ENCODE measurements at regions not wholly inside any gene's neighbourhood (a gene's known extent, or its start where the extent isn't known, plus 50 kb on each side); places are given as distances from the start of the nearest gene placed in this dataset.
A peak's percentile ranks its signal among the peaks of the same experiment; 100 is the strongest.

DNA sequence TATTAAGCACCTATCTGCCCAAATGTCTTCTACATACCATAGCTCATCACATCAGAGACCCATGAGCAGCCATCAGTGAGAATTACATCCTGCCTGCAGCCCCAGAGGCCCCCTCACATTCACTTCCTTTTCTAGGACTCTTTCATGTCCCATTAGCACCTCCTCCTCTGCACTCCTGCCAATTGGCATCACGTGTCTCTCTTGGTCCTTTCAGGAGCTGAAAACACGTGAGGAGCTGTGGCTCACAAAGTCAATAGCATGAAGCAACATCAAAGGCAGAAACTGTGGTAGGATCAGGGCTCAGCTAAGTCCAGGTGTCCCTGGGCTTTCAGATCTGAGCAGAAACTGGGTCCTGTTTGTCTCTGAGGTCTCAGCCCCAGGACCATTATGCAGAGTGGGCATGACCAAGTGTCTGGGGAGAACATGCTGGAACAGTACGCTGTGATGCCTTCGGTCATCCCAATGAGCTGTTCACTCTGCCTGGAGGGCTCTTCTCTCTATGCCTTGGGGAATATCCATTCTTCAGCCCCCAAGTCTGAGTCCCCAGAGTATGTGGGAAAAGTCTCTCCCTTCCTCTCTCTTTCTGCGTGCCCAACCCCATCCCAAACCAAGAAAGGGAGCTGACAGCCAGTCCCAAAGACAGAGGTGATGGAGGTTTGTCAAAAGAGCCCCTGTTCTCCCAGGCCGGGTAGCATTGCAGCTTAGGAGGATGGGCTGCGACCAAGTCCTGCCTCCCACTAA is 457.0 kb upstream of the CDH5 start:
- DNase-seq (ENCODE audit: low read depth): peak; percentile 21
- TF ChIP-seq CTCF (IDR thresholded peaks at IDR 0.05; ENCODE audit: low read length, missing control alignments): no peak
- no peak overlapping the region for H3K4me3 ChIP-seq (replicated peaks; ENCODE audit: low read depth, low read length)

GRCh38 chr16:65908568-65908967 is 457.9 kb upstream of the CDH5 start:
- DNase-seq (ENCODE audit: low read depth): no peak
- no peak for TF ChIP-seq CTCF (IDR thresholded peaks at IDR 0.05; ENCODE audit: low read length, missing control alignments)
- H3K4me3 ChIP-seq (replicated peaks; ENCODE audit: low read depth, low read length): no peak overlapping the region

DNA sequence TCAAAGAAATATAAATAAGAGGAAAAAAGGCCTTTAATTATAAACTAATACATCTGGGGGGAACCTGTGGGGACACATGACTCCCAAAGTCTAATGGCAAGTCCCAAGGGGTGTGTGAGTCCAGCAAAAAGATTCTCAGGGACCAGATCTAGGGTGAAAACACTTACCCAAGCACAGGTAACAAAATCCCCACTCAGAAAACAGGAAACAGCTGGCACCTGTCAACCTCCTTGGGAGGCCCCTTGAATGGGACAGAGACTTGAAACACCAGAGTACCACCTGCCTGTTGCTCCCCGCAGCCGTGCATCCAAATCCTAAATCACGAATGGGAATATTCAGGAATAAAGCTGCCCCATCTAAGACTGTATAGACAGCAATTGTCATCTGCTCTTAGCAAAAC is 461.2 kb upstream of the CDH5 start:
- no peak for DNase-seq (ENCODE audit: low read depth)
- no peak overlapping the region for H3K4me3 ChIP-seq (replicated peaks; ENCODE audit: low read depth, low read length)
- no peak for TF ChIP-seq CTCF (IDR thresholded peaks at IDR 0.05; ENCODE audit: low read length, missing control alignments)

GRCh38 chr16:65896448-65897153 is 469.9 kb upstream of the CDH5 start:
- TF ChIP-seq CTCF (IDR thresholded peaks at IDR 0.05; ENCODE audit: low read length, missing control alignments): no peak
- no peak overlapping the region for H3K4me3 ChIP-seq (replicated peaks; ENCODE audit: low read depth, low read length)
- no peak for DNase-seq (ENCODE audit: low read depth)

DNA sequence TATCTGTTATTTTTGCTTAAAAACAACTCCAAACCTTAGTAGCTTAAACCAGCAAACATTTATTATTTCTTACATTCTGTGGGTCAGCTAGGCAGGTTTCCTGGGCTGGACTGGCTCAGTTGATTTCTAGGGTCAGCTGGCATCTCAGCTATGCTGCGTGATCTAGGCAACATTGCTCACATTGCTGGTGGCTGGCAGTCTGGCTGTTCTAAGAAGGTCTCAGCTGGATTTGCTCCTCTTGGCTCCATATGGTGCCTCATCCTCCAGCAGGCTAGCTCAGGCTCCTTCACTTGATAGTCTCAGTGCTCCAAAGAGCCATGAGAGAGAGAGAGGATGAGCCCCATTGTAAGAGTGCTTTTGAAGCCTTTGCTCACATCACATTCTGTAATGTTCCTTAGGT is 470.6 kb upstream of the CDH5 start:
- DNase-seq (ENCODE audit: low read depth): no peak
- no peak overlapping the region for H3K4me3 ChIP-seq (replicated peaks; ENCODE audit: low read depth, low read length)
- no peak for TF ChIP-seq CTCF (IDR thresholded peaks at IDR 0.05; ENCODE audit: low read length, missing control alignments)

DNA sequence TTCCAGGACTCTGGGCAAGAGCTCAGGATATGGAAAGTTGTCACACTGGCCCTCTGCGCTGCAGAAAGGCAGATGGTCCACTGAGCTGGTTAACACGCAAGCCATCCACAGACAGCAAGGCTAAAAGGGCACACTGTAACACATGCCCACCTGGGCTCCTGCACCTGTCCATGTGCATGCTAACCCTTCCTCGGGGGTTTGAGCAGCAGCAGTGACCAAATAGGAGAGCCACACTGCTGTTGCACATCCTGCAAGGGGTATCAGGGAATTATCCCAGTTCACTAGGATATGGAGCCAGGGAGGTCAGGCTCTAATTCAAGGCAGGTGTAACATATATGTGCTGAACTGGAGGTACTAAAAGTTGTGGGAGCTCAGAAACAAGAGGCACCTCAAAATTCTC is 471.0 kb upstream of the CDH5 start:
- DNase-seq (ENCODE audit: low read depth): no peak
- no peak overlapping the region for H3K4me3 ChIP-seq (replicated peaks; ENCODE audit: low read depth, low read length)
- TF ChIP-seq CTCF (IDR thresholded peaks at IDR 0.05; ENCODE audit: low read length, missing control alignments): no peak
